ENCODE measurements at regions not wholly inside any gene's neighbourhood (a gene's known extent, or its start where the extent isn't known, plus 50 kb on each side); places are given as distances from the start of the nearest gene placed in this dataset.

GRCh38 chr1:114037962-114038816, 58.9 kb downstream of the OLFML3 start:
- TF ChIP-seq, protein P1, sequence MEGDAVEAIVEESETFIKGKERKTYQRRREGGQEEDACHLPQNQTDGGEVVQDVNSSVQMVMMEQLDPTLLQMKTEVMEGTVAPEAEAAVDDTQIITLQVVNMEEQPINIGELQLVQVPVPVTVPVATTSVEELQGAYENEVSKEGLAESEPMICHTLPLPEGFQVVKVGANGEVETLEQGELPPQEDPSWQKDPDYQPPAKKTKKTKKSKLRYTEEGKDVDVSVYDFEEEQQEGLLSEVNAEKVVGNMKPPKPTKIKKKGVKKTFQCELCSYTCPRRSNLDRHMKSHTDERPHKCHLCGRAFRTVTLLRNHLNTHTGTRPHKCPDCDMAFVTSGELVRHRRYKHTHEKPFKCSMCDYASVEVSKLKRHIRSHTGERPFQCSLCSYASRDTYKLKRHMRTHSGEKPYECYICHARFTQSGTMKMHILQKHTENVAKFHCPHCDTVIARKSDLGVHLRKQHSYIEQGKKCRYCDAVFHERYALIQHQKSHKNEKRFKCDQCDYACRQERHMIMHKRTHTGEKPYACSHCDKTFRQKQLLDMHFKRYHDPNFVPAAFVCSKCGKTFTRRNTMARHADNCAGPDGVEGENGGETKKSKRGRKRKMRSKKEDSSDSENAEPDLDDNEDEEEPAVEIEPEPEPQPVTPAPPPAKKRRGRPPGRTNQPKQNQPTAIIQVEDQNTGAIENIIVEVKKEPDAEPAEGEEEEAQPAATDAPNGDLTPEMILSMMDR (IDR thresholded peaks at IDR 0.05; ENCODE audit: insufficient read depth, low read depth, low read length, missing control alignments) = no peak
- DNase-seq (ENCODE audit: low read depth) = no peak
- H3K4me3 ChIP-seq (ENCODE audit: low read depth, low read length) = no peak overlapping the region

All from GM12865 (cell line).